ENCODE measurements at regions not wholly inside any gene's neighbourhood (a gene's known extent, or its start where the extent isn't known, plus 50 kb on each side); places are given as distances from the start of the nearest gene placed in this dataset.
"Not testable (repeated sequence)": the region's sequence is repeated elsewhere in the genome, so short reads cannot be mapped to it uniquely, and the experiment has no call there.

DNA sequence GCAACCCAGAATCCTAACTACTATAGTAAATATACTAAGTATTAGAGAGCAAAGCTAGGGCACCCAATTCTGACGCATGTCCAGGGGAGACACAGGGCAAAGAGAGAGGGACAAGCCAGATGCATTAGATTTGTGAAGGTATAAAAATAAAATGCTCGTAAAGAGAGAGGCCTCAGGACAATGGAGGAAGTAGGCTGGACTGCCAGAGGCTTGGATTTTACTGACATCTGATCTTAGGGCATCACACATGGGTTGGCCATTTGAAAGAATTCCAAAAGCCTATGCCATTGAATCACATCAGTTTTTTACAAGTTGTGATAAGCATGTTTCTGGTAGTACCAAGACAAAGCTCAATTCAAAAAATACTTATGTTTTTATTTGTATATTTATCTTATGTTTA, 149.3 kb upstream of the MSX2 start:
- Histone ChIP-seq H3K9ac (ENCODE audit: low read depth in 1 of 3, low read length in 3 of 3) (no peak overlapping the region), H3K36me3 (ENCODE audit: control insufficient read depth in 3 of 3, insufficient read depth in 3 of 3, low read length in 3 of 3) (no peaks in the 10 kb centered on the region), H3K27ac (ENCODE audit: low read depth, low read length) (no peak overlapping the region), H3K4me1 (ENCODE audit: control insufficient read depth in 3 of 3, insufficient read depth in 3 of 3, low read length in 3 of 3) (peaks cover 8 to 12% (median 10%) of the 10 kb centered on the region in 3 donors), H3K27me3 (ENCODE audit: control insufficient read depth in 3 of 3, insufficient read depth in 3 of 3, low read length in 3 of 3) (peaks cover 0 to 4% (median 0%) of the 10 kb centered on the region in 3 donors), H3K4me3 (ENCODE audit: low read length in 3 of 3) (no peak overlapping the region), H3K9me3 (ENCODE audit: control insufficient read depth in 3 of 3, low read length in 3 of 3) (no peaks in the 10 kb centered on the region)

DNA sequence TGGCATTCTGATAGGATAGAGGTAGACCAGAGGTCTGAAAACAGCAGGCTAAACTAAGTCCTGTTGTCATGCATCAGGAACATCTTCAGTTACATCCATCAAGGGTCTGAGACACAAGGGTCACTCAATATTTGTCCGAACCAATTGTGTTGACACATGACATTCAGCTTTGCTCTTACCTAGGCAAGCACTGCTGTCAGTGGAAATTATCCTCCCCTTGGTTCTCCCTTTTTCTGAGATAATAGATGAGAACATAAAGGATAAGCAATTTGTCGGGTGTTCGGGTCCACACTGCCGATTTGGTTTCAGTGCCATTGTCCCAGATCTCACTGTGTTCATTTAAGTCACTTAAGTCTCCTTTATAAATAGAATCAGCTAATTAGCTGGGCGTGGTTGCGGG, 148.3 kb upstream of the MSX2 start:
- H3K27ac ChIP-seq (ENCODE audit: low read depth, low read length): no peak overlapping the region
- H3K4me3 ChIP-seq (ENCODE audit: low read length in 3 of 3): no peak overlapping the region
- H3K36me3 ChIP-seq (ENCODE audit: control insufficient read depth in 3 of 3, insufficient read depth in 3 of 3, low read length in 3 of 3): no peaks in the 10 kb centered on the region
- no peak overlapping the region for H3K9ac ChIP-seq (ENCODE audit: low read depth in 1 of 3, low read length in 3 of 3)
- peaks cover 0 to 5% (median 0%) of the 10 kb centered on the region in 3 donors for H3K27me3 ChIP-seq (ENCODE audit: control insufficient read depth in 3 of 3, insufficient read depth in 3 of 3, low read length in 3 of 3)
- H3K9me3 ChIP-seq (ENCODE audit: control insufficient read depth in 3 of 3, low read length in 3 of 3): no peaks in the 10 kb centered on the region
- peaks cover 8 to 12% (median 10%) of the 10 kb centered on the region in 3 donors for H3K4me1 ChIP-seq (ENCODE audit: control insufficient read depth in 3 of 3, insufficient read depth in 3 of 3, low read length in 3 of 3)

DNA sequence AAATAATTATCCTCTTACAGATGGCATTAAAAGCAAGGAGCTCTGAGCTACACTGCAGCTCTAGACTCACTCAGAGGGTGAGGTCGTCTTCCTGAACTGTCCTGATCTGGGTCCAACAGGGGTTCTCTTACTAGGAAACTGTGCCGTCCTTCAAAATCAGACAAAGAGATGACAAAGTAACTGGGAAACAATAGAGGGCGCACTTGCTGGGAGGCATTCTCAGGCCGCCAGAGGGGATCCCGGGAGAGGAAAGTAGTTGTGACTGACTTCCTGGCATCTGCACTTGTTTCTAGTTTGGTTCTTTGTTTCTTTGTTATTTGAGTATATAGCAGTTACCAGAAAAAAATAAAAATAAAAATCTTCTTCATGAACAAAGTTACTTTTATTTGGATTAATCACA, 142.9 kb upstream of the MSX2 start:
- Histone ChIP-seq H3K4me3 (ENCODE audit: low read length in 3 of 3) (no peak overlapping the region), H3K27ac (ENCODE audit: low read depth, low read length) (no peak overlapping the region), H3K27me3 (ENCODE audit: control insufficient read depth in 3 of 3, insufficient read depth in 3 of 3, low read length in 3 of 3) (peaks cover 0 to 7% (median 0%) of the 10 kb centered on the region in 3 donors), H3K9me3 (ENCODE audit: control insufficient read depth in 3 of 3, low read length in 3 of 3) (no peaks in the 10 kb centered on the region), H3K9ac (ENCODE audit: low read depth in 1 of 3, low read length in 3 of 3) (no peak overlapping the region), H3K4me1 (ENCODE audit: control insufficient read depth in 3 of 3, insufficient read depth in 3 of 3, low read length in 3 of 3) (no peaks in the 10 kb centered on the region), H3K36me3 (ENCODE audit: control insufficient read depth in 3 of 3, insufficient read depth in 3 of 3, low read length in 3 of 3) (no peaks in the 10 kb centered on the region)

DNA sequence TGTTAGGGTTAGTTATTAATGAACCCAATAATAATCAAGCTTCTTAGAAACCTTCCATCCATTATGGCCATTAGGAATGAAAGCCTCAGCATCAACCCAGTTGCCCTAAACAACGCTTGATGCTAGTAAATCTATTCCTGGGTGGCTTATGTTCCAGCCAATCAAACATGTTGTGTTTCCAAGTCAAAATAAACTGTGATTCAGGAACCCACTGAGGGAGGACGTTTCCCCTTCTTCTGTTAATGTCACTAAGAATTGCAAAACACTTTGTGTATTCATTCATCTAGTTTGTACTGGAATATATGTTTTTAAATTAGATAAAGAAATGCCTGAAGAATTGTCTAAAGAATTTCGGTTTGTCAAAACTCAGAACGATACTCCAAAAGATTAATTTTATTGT, 142.5 kb upstream of the MSX2 start:
- H3K4me3 ChIP-seq (ENCODE audit: low read length in 3 of 3): no peak overlapping the region
- no peaks in the 10 kb centered on the region for H3K4me1 ChIP-seq (ENCODE audit: control insufficient read depth in 3 of 3, insufficient read depth in 3 of 3, low read length in 3 of 3)
- no peaks in the 10 kb centered on the region for H3K36me3 ChIP-seq (ENCODE audit: control insufficient read depth in 3 of 3, insufficient read depth in 3 of 3, low read length in 3 of 3)
- no peak overlapping the region for H3K27ac ChIP-seq (ENCODE audit: low read depth, low read length)
- H3K9me3 ChIP-seq (ENCODE audit: control insufficient read depth in 3 of 3, low read length in 3 of 3): no peaks in the 10 kb centered on the region
- peaks cover 0 to 7% (median 0%) of the 10 kb centered on the region in 3 donors for H3K27me3 ChIP-seq (ENCODE audit: control insufficient read depth in 3 of 3, insufficient read depth in 3 of 3, low read length in 3 of 3)
- H3K9ac ChIP-seq (ENCODE audit: low read depth in 1 of 3, low read length in 3 of 3): no peak overlapping the region

DNA sequence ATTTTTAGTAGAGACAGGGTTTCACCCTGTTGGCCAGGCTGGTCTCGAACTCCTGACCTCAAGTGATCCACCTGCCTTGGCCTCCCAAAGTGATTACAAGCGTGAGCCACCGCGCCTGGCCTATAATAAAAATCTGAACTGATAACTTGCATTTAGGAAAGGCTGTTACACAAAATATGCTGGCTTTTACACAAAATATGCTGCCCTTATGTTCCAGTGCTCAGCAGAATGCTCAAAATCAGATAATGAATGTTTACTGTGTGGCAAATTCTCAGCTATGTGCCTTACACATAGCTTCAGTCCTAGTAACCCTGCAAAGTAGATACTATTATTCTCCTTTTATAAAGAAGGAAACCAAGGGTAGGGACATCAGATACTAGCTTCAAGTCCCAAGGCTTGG, 141.3 kb upstream of the MSX2 start:
- Histone ChIP-seq H3K27me3 (ENCODE audit: control insufficient read depth in 3 of 3, insufficient read depth in 3 of 3, low read length in 3 of 3) (peaks cover 0 to 7% (median 0%) of the 10 kb centered on the region in 3 donors), H3K9ac (ENCODE audit: low read depth in 1 of 3, low read length in 3 of 3) (no peak overlapping the region), H3K27ac (ENCODE audit: low read depth, low read length) (no peak overlapping the region), H3K4me1 (ENCODE audit: control insufficient read depth in 3 of 3, insufficient read depth in 3 of 3, low read length in 3 of 3) (no peaks in the 10 kb centered on the region), H3K4me3 (ENCODE audit: low read length in 3 of 3) (no peak overlapping the region), H3K36me3 (ENCODE audit: control insufficient read depth in 3 of 3, insufficient read depth in 3 of 3, low read length in 3 of 3) (no peaks in the 10 kb centered on the region), H3K9me3 (ENCODE audit: control insufficient read depth in 3 of 3, low read length in 3 of 3) (no peaks in the 10 kb centered on the region)

DNA sequence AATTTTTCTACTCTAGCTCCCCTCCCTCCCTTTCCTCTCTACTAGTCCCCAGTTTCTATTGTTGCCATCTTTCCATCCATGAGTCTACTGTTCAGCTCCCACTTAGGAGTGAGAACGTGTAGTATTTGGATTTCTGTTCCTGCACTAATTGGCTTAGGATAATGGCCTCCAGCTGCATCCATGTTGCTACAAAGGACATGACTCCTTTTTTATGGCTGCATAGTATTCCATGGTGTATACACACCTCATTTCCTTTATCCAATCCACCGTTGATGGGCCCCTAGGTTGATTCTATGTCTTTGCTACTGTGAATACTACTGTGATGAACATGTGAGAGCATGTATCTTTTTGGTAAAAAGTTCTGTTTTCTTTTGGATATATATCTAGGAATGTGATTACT, 138.9 kb upstream of the MSX2 start:
- no peak overlapping the region for H3K27ac ChIP-seq (ENCODE audit: low read depth, low read length)
- H3K9ac ChIP-seq (ENCODE audit: low read depth in 1 of 3, low read length in 3 of 3): no peak overlapping the region
- H3K9me3 ChIP-seq (ENCODE audit: control insufficient read depth in 3 of 3, low read length in 3 of 3): no peaks in the 10 kb centered on the region
- H3K4me3 ChIP-seq (ENCODE audit: low read length in 3 of 3): no peak overlapping the region
- H3K27me3 ChIP-seq (ENCODE audit: control insufficient read depth in 3 of 3, insufficient read depth in 3 of 3, low read length in 3 of 3): peaks cover 5 to 18% (median 6%) of the 10 kb centered on the region in 3 donors
- no peaks in the 10 kb centered on the region for H3K4me1 ChIP-seq (ENCODE audit: control insufficient read depth in 3 of 3, insufficient read depth in 3 of 3, low read length in 3 of 3)
- H3K36me3 ChIP-seq (ENCODE audit: control insufficient read depth in 3 of 3, insufficient read depth in 3 of 3, low read length in 3 of 3): no peaks in the 10 kb centered on the region

DNA sequence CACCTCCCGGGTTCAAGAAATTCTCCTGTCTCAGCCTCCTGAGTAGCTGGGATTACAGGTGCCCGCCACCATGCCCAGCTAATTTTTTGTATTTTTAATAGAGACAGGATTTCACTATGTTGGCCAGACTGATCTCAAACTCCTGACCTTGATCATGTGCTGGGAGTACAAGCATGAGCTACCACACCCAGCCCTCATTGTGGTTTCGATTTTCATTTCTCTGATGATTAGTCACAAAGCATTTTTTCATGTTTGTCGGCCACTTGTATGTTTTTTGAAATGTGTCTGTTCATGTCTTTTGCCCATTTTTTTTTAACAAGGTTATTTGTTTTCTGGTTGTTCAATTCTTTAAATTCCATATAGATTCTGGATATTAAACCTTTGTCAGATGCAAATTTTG, 138.2 kb upstream of the MSX2 start:
- H3K27ac ChIP-seq (ENCODE audit: low read depth, low read length); H3K9ac ChIP-seq (ENCODE audit: low read depth in 1 of 3, low read length in 3 of 3); H3K36me3 ChIP-seq (ENCODE audit: control insufficient read depth in 3 of 3, insufficient read depth in 3 of 3, low read length in 3 of 3); H3K9me3 ChIP-seq (ENCODE audit: control insufficient read depth in 3 of 3, low read length in 3 of 3); H3K4me3 ChIP-seq (ENCODE audit: low read length in 3 of 3); H3K4me1 ChIP-seq (ENCODE audit: control insufficient read depth in 3 of 3, insufficient read depth in 3 of 3, low read length in 3 of 3): not testable (repeated sequence)
- H3K27me3 ChIP-seq (ENCODE audit: control insufficient read depth in 3 of 3, insufficient read depth in 3 of 3, low read length in 3 of 3): peaks cover 5 to 16% (median 6%) of the 10 kb centered on the region in 3 donors

DNA sequence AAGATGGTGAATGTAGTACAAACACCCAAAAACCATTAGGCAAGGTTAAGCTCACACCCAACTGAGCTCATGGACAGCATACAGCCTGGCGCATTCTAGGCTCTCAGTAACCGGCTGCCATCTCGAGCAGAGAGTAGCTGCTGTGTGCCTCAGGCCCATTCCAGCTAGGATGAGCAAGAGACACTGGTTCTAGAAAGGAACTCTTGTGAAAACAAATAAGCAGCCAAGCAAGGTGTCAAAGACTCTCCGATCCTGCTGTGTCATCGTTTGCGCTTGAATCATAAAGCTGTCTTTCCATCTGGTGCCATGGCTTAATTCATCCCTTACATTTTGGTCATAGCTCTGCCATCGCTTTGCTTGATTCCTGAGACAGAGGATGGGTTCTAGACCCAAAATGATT, 135.4 kb upstream of the MSX2 start:
- no peak overlapping the region for H3K4me3 ChIP-seq (ENCODE audit: low read length in 3 of 3)
- H3K9me3 ChIP-seq (ENCODE audit: control insufficient read depth in 3 of 3, low read length in 3 of 3): no peaks in the 10 kb centered on the region
- peaks cover 5 to 11% (median 6%) of the 10 kb centered on the region in 3 donors for H3K27me3 ChIP-seq (ENCODE audit: control insufficient read depth in 3 of 3, insufficient read depth in 3 of 3, low read length in 3 of 3)
- no peaks in the 10 kb centered on the region for H3K4me1 ChIP-seq (ENCODE audit: control insufficient read depth in 3 of 3, insufficient read depth in 3 of 3, low read length in 3 of 3)
- H3K27ac ChIP-seq (ENCODE audit: low read depth, low read length): no peak overlapping the region
- no peak overlapping the region for H3K9ac ChIP-seq (ENCODE audit: low read depth in 1 of 3, low read length in 3 of 3)
- no peaks in the 10 kb centered on the region for H3K36me3 ChIP-seq (ENCODE audit: control insufficient read depth in 3 of 3, insufficient read depth in 3 of 3, low read length in 3 of 3)

DNA sequence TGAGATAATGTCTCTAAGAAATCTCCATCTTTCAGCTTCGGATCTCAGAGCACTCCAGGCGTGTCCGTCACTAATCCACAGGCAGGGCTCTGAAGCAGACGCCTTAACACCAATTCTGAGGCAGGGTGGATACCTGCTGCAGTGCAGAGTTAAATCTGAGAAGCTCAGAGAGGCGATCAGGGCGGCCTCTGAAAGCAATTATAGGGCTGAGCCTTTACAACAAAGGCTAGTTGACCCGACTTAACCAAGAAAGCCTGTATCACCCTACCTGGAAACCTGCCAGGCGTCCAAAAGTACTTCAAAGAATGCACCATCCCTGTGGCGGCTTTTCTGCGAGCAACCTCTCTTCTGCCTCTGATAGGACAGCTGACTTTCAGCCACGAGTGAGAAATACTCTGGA, 134.8 kb upstream of the MSX2 start:
- H3K4me3 ChIP-seq (ENCODE audit: low read length in 3 of 3): no peak overlapping the region
- peaks cover 5 to 11% (median 6%) of the 10 kb centered on the region in 3 donors for H3K27me3 ChIP-seq (ENCODE audit: control insufficient read depth in 3 of 3, insufficient read depth in 3 of 3, low read length in 3 of 3)

DNA sequence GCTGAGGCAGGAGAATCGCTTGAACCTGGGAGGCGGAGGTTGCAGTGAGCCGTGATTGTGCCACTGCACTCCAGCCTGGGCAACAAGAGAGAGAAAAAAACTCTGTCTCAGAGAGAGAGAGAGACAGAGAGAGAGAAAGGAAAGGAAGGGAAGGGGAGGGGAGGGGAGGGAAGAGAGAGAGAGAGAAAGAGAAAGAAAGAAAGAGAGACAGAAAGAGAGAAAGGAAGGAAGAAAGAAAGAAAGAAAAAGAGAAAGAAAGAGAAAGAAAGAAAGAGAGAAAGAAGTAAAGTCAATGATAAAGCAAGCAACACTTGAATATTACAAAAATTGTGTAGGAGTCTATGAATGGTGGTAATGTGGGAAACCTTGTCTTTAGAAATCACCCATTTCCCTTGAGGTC, 133.6 kb upstream of the MSX2 start:
- no peaks in the 10 kb centered on the region for H3K4me1 ChIP-seq (ENCODE audit: control insufficient read depth in 3 of 3, insufficient read depth in 3 of 3, low read length in 3 of 3)
- H3K27ac ChIP-seq (ENCODE audit: low read depth, low read length): no peak overlapping the region
- H3K9ac ChIP-seq (ENCODE audit: low read depth in 1 of 3, low read length in 3 of 3): no peak overlapping the region
- H3K27me3 ChIP-seq (ENCODE audit: control insufficient read depth in 3 of 3, insufficient read depth in 3 of 3, low read length in 3 of 3): peaks cover 5 to 11% (median 6%) of the 10 kb centered on the region in 3 donors
- H3K36me3 ChIP-seq (ENCODE audit: control insufficient read depth in 3 of 3, insufficient read depth in 3 of 3, low read length in 3 of 3): no peaks in the 10 kb centered on the region
- H3K4me3 ChIP-seq (ENCODE audit: low read length in 3 of 3): no peak overlapping the region
- no peaks in the 10 kb centered on the region for H3K9me3 ChIP-seq (ENCODE audit: control insufficient read depth in 3 of 3, low read length in 3 of 3)

More for the DNA sequence above, 134.8 kb upstream of the MSX2 start:
- Histone ChIP-seq H3K36me3 (ENCODE audit: control insufficient read depth in 3 of 3, insufficient read depth in 3 of 3, low read length in 3 of 3) (no peaks in the 10 kb centered on the region), H3K9ac (ENCODE audit: low read depth in 1 of 3, low read length in 3 of 3) (no peak overlapping the region), H3K4me1 (ENCODE audit: control insufficient read depth in 3 of 3, insufficient read depth in 3 of 3, low read length in 3 of 3) (no peaks in the 10 kb centered on the region), H3K27ac (ENCODE audit: low read depth, low read length) (no peak overlapping the region), H3K9me3 (ENCODE audit: control insufficient read depth in 3 of 3, low read length in 3 of 3) (no peaks in the 10 kb centered on the region)

DNA sequence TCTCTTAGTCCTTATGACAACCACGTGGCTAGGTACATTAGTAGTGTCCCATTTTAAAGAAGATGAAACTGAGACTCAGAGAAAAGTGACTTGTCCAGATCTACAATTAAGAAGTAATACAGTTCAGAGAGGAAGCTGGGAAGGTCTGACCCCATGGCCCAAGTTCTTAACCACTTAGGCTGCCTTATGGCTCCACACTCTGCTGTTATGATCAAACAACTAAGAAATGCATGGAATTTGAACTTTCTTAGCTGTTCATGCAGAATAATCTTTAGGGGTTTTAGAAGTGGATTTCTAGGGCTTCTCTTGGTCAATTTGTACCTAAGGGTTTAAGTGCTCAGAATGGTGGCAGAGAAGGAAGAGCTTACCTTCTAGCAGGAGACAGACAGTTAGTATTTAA, 128.0 kb upstream of the MSX2 start:
- Histone ChIP-seq H3K9ac (ENCODE audit: low read depth in 1 of 3, low read length in 3 of 3) (no peak overlapping the region), H3K9me3 (ENCODE audit: control insufficient read depth in 3 of 3, low read length in 3 of 3) (no peaks in the 10 kb centered on the region), H3K27me3 (ENCODE audit: control insufficient read depth in 3 of 3, insufficient read depth in 3 of 3, low read length in 3 of 3) (peaks cover 5 to 10% (median 5%) of the 10 kb centered on the region in 3 donors)

More for the DNA sequence above, 128.0 kb upstream of the MSX2 start:
- H3K36me3 ChIP-seq (ENCODE audit: control insufficient read depth in 3 of 3, insufficient read depth in 3 of 3, low read length in 3 of 3): no peaks in the 10 kb centered on the region
- no peak overlapping the region for H3K4me3 ChIP-seq (ENCODE audit: low read length in 3 of 3)
- H3K27ac ChIP-seq (ENCODE audit: low read depth, low read length): no peak overlapping the region
- no peaks in the 10 kb centered on the region for H3K4me1 ChIP-seq (ENCODE audit: control insufficient read depth in 3 of 3, insufficient read depth in 3 of 3, low read length in 3 of 3)
